Loucy (cell line): ENCODE measurements at regions not wholly inside any gene's neighbourhood (a gene's known extent, or its start where the extent isn't known, plus 50 kb on each side); places are given as distances from the start of the nearest gene placed in this dataset.

Experiments
- CTCF ChIP-seq: fragments of 200-600 bp; sonication (generic); conservative IDR thresholded peaks from 2 replicates; pipeline ENCODE4 v1.5.1; 2014; ENCODE audit warnings: mild to moderate bottlenecking, antibody characterized with exemption, low read length
- EZH2phosphoT487 ChIP-seq: fragments of 200-600 bp; IDR thresholded peaks from 2 replicates; pipeline ENCODE4 v1.6.1; 2018; ENCODE audit warnings: antibody characterized with exemption, mild to moderate bottlenecking, moderate library complexity, borderline replicate concordance

GRCh38 chr9:111108946-111109345, 70.7 kb upstream of the LPAR1 start:
- TF ChIP-seq CTCF: no peak
- TF ChIP-seq EZH2phosphoT487: no peak
